Astrocyte of the spinal cord (primary cell): ENCODE measurements at regions not wholly inside any gene's neighbourhood (a gene's known extent, or its start where the extent isn't known, plus 50 kb on each side); places are given as distances from the start of the nearest gene placed in this dataset.

Source experiments
- DNase-seq: peaks from one replicate; pipeline ENCODE4 v3.0.0; 2011; ENCODE audit warnings: low read depth, low spot score
- H3K4me3 ChIP-seq: 2 replicates; pipeline ENCODE4 v1.5.1; 2011; ENCODE audit warnings: low read depth, mild to moderate bottlenecking, low read length, moderate library complexity
- CTCF ChIP-seq: IDR thresholded peaks from 2 replicates; pipeline ENCODE4 v1.5.1; 2012; ENCODE audit warnings: low read depth, mild to moderate bottlenecking, low read length, inconsistent platforms
- in situ Hi-C: cut with HindIII; loops from 2 replicates; pipeline ENCODE4 v1.10.0; 2017; ENCODE audit warnings: low sequenced_read_pairs

GRCh38 chr10:123485341-123485960, 180.7 kb upstream of the GPR26 start:
- DNase-seq, result no peak
- in situ Hi-C loops, result no loop called here
- H3K4me3 ChIP-seq, result no peak overlapping the region
- no peak for TF ChIP-seq CTCF

DNA sequence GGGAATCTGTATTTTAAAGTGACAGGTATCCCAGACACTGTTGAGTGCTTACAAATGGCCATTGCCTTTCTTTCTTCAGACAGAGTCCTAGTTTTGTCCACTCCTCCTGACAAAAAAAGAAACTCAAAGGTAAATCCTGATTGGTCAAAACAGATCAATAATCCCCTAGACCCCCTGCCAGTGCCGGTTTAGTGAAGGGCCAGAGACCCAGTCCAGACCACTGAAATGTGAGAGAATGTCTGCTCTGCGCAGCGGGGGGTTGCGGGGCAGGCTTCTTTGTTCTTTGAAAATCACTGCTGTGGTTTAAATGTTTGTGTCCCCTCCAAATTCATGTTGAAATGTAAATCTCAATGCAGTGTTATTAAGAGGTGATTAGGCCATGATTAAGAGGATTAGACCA, 177.7 kb upstream of the GPR26 start:
- DNase-seq, result no peak
- no peak for TF ChIP-seq CTCF
- in situ Hi-C loops, result no loop called here
- H3K4me3 ChIP-seq, result no peak overlapping the region

GRCh38 chr10:123491364-123491763, 174.8 kb upstream of the GPR26 start:
- no peak for DNase-seq
- in situ Hi-C loops, result no loop called here
- no peak for TF ChIP-seq CTCF
- no peak overlapping the region for H3K4me3 ChIP-seq

DNA sequence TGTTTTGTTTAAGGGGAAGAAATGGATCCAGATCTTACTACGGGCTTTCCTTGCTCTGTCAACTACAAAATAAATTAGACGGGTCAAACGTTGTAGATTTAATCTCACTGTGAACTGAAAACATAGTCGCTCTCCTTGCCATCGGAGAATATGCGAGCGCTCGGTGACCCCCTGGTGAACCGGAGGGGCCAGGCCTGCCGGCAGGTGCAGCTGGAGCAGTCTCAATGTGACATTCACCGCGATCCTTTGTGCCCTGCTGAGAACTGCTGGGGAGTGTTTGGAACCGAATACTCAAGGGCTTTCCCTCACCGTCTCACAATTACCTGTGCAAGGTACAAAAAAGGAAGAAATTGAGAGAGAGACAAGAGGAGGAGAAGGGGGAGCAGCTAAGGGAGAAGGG, 174.1 kb upstream of the GPR26 start:
- in situ Hi-C loops, result no loop called here
- TF ChIP-seq CTCF, result no peak
- no peak overlapping the region for H3K4me3 ChIP-seq
- DNase-seq, result no peak

- no peak for DNase-seq
- in situ Hi-C loops, result no loop called here
- no peak for TF ChIP-seq CTCF
- H3K4me3 ChIP-seq, result no peak overlapping the region
Observed at GRCh38 chr10:123494301-123494808, 171.8 kb upstream of the GPR26 start.

DNA sequence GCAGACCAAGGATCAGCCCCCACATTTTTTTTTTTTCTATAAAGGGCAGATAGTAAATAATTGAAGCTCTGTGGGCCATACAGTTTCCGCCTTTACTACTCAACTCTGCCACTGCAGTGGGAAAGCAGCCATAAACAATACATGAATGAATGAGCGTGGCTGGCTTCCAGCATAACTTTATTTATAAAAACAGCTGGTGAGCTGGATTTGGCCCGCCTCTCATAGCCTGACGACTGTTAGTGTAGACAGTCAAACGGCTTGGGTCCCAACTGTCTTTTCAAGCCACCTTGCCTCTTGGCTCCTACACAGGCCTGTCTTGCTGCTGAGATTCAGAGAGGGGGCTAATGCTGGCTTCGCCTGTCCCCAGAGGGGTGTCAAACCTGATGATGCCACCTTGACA, 169.8 kb upstream of the GPR26 start:
- no peak overlapping the region for H3K4me3 ChIP-seq
- no peak for TF ChIP-seq CTCF
- DNase-seq, result no peak
- in situ Hi-C loops, result no loop called here
